Right lobe of liver (tissue), 6 donors: ENCODE measurements at regions not wholly inside any gene's neighbourhood (a gene's known extent, or its start where the extent isn't known, plus 50 kb on each side); places are given as distances from the start of the nearest gene placed in this dataset.

Experiments
- ATAC-seq, 4 donors: fragments of 200-7000 bp; cut with Tn5 transposase; one replicate each; pipeline ENCODE4 v1.9.1; 2020; ENCODE audit warnings: mild to moderate bottlenecking in 4 of 4, moderate library complexity in 4 of 4
- DNase-seq, 3 donors: peaks; one replicate each; pipeline ENCODE4 v3.0.0-alpha.2; 2020
- H3K27ac ChIP-seq, 3 donors: fragments of 200-600 bp; one replicate each; pipeline ENCODE4 v1.8.0; 2022
- H3K27me3 ChIP-seq, 2 donors: fragments of 200-600 bp; one replicate each; pipeline ENCODE4 v1.8.0; 2022
- H3K36me3 ChIP-seq, 4 donors: fragments of 200-600 bp; sonication (generic) in 1 of 4; one replicate each; pipeline versions ENCODE4 v1.5.1 to v1.8.0; 2017 to 2022; ENCODE audit warnings: control low read depth in 1 of 4
- H3K4me1 ChIP-seq, 4 donors: fragments of 200-600 bp; sonication (generic) in 1 of 4; one replicate each; pipeline versions ENCODE4 v1.5.1 to v1.8.0; 2017 to 2022; ENCODE audit warnings: control low read depth in 1 of 4
- H3K4me3 ChIP-seq, 3 donors: fragments of 200-600 bp; one replicate each; pipeline ENCODE4 v1.8.0; 2022
- H3K9me3 ChIP-seq, 4 donors: fragments of 200-600 bp; sonication (generic) in 1 of 4; one replicate each; pipeline versions ENCODE4 v1.5.1 to v1.8.0; 2017 to 2022; ENCODE audit warnings: control low read depth in 1 of 4
- POLR2A ChIP-seq: fragments of 450-650 bp; IDR thresholded peaks from one replicate; pipeline ENCODE4 v1.6.1; 2017; ENCODE audit warnings: antibody characterized with exemption, mild to moderate bottlenecking
- WGBS: methylation state at CpG from one replicate; pipeline ENCODE4 v1.1.6; 2018; ENCODE audit warnings: low coverage, low lambda C conversion rate; ENCODE audit not compliant: insufficient coverage; ENCODE audit errors: missing lambda C conversion rate; 5-methylcytosine and 5-hydroxymethylcytosine counted together
- intact Hi-C, 2 donors: fragments of 100-400 bp; cut with DNase I; formaldehyde crosslinking; loops; one replicate each; pipeline versions ENCODE4 v1.11.2 to v1.14.1; 2022
- TF ChIP-seq, protein P1 (sequence below), 4 donors: fragments of 200-600 bp in 3 of 4; fragments of 450-650 bp in 1 of 4; IDR thresholded peaks; one replicate each; pipeline versions ENCODE4 v1.5.1 to v1.8.0; 2016 to 2022; ENCODE audit warnings: antibody characterized with exemption in 4 of 4, mild to moderate bottlenecking in 2 of 4
- donor health status: DM: no; HTN: yes; CAD: no.
- donor health status: DM: no; HTN: no; CAD: no.
- donor health status: DM: no; HTN: no; CAD: no.
- donor health status: DM: no; HTN: yes; CAD: no.
- donor health status: DM: no; HTN: yes; CAD: no.

GRCh38 chr12:93317227-93317626 lies 60.5 kb upstream of the NUDT4 start:
- H3K4me3 ChIP-seq, result no peak overlapping the region
- WGBS, result 66% methylated on average over 6 of the region's 6 CpGs
- TF ChIP-seq POLR2A, result no peak
- TF ChIP-seq, protein P1, sequence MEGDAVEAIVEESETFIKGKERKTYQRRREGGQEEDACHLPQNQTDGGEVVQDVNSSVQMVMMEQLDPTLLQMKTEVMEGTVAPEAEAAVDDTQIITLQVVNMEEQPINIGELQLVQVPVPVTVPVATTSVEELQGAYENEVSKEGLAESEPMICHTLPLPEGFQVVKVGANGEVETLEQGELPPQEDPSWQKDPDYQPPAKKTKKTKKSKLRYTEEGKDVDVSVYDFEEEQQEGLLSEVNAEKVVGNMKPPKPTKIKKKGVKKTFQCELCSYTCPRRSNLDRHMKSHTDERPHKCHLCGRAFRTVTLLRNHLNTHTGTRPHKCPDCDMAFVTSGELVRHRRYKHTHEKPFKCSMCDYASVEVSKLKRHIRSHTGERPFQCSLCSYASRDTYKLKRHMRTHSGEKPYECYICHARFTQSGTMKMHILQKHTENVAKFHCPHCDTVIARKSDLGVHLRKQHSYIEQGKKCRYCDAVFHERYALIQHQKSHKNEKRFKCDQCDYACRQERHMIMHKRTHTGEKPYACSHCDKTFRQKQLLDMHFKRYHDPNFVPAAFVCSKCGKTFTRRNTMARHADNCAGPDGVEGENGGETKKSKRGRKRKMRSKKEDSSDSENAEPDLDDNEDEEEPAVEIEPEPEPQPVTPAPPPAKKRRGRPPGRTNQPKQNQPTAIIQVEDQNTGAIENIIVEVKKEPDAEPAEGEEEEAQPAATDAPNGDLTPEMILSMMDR (IDR thresholded peaks at IDR 0.05), result no peak
- no peak for DNase-seq
- intact Hi-C loops, result no loop called here
- H3K27ac ChIP-seq, result no peak overlapping the region
- H3K36me3 ChIP-seq, result no peaks in the 10 kb centered on the region
- no peaks in the 10 kb centered on the region for H3K9me3 ChIP-seq
- no peaks in the 10 kb centered on the region for H3K4me1 ChIP-seq
- ATAC-seq, result no peak
- H3K27me3 ChIP-seq, result no peaks in the 10 kb centered on the region

DNA sequence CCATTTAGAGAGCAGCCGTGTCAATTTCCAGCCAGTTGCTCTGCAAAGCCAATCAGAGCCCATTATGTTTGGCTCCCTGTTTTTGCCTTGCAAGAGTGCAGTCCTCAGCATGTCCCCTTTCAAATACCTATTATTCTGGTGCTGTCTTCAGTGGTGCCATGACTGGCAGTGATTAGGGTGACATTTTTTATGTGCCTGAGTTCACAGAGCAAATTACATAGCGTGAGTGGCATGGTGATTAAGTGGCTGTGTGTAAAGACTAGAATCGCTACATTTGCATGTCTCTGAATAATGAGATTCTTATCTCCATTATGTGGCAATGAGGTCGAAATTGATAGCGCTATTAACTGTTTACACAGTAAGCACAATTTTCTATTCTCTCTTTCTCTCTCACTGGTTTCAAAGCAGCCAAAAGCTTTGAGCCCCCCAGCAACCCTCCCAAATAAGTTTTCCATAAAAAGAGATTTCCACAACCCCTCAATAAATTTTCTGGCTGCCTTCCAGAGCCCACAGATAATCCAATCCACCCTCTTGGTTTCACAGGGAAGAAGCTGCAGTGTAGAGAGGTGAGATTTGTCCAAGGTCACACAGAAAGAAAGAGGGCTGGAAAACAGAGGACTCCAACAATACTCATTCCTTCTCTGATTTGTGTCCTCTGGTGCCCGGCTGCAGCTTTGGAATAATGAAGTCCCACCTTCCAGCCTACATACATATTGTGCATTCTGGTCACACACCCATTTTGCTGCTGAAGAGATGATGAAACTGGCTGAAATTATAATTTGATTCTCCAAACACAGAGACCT lies 58.8 kb upstream of the NUDT4 start:
- no peaks in the 10 kb centered on the region for H3K4me1 ChIP-seq
- 60% methylated on average over 5 of the region's 6 CpGs for WGBS
- H3K36me3 ChIP-seq, result no peaks in the 10 kb centered on the region
- ATAC-seq, result no peak
- intact Hi-C loops, result no loop called here
- no peak overlapping the region for H3K4me3 ChIP-seq
- TF ChIP-seq, protein P1 (IDR thresholded peaks at IDR 0.05), result no peak
- no peak for TF ChIP-seq POLR2A
- no peak overlapping the region for H3K27ac ChIP-seq
- H3K27me3 ChIP-seq, result no peaks in the 10 kb centered on the region
- no peaks in the 10 kb centered on the region for H3K9me3 ChIP-seq
- no peak for DNase-seq

GRCh38 chr12:93319523-93320050 lies 58.1 kb upstream of the NUDT4 start:
- Histone ChIP-seq H3K27ac (no peak overlapping the region), H3K4me1 (no peaks in the 10 kb centered on the region), H3K27me3 (no peaks in the 10 kb centered on the region), H3K4me3 (no peak overlapping the region), H3K9me3 (no peaks in the 10 kb centered on the region), H3K36me3 (no peaks in the 10 kb centered on the region)
- 76% methylated on average over 5 of the region's 5 CpGs for WGBS
- DNase-seq (no peak), ATAC-seq (no peak)
- intact Hi-C loops, result no loop called here
- TF ChIP-seq POLR2A, result no peak
- TF ChIP-seq, protein P1 (IDR thresholded peaks at IDR 0.05), result no peak

DNA sequence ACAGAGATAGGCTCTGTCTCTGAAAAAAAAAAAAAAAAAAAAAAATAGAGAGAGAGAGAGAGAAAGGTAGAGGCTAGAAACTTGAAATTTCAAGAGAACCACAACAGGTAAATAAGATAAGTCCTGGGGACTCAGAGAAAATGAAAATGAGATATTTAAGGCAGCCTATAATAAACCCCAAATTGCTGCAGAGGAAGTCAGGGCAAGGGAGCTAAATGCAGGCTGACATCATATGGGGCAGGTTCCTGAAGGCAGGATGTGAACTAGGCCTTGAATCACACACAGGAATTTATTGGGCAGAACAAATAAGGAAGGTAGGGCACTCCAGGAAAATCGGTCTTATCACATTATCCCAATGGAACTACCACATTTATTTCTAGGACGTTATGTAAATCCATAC lies 54.9 kb upstream of the NUDT4 start:
- WGBS, result 67% methylated on average over 1 of the region's 2 CpGs
- intact Hi-C loops, result no loop called here
- Histone ChIP-seq H3K9me3 (no peaks in the 10 kb centered on the region), H3K4me3 (no peak overlapping the region), H3K27ac (no peak overlapping the region), H3K36me3 (no peaks in the 10 kb centered on the region), H3K27me3 (no peaks in the 10 kb centered on the region), H3K4me1 (no peaks in the 10 kb centered on the region)
- DNase-seq (no peak), ATAC-seq (no peak)
- TF ChIP-seq, protein P1 (IDR thresholded peaks at IDR 0.05), result no peak
- no peak for TF ChIP-seq POLR2A
